ENCODE measurements at regions not wholly inside any gene's neighbourhood (a gene's known extent, or its start where the extent isn't known, plus 50 kb on each side); places are given as distances from the start of the nearest gene placed in this dataset.
"Not testable (repeated sequence)": the region's sequence is repeated elsewhere in the genome, so short reads cannot be mapped to it uniquely, and the experiment has no call there.

DNA sequence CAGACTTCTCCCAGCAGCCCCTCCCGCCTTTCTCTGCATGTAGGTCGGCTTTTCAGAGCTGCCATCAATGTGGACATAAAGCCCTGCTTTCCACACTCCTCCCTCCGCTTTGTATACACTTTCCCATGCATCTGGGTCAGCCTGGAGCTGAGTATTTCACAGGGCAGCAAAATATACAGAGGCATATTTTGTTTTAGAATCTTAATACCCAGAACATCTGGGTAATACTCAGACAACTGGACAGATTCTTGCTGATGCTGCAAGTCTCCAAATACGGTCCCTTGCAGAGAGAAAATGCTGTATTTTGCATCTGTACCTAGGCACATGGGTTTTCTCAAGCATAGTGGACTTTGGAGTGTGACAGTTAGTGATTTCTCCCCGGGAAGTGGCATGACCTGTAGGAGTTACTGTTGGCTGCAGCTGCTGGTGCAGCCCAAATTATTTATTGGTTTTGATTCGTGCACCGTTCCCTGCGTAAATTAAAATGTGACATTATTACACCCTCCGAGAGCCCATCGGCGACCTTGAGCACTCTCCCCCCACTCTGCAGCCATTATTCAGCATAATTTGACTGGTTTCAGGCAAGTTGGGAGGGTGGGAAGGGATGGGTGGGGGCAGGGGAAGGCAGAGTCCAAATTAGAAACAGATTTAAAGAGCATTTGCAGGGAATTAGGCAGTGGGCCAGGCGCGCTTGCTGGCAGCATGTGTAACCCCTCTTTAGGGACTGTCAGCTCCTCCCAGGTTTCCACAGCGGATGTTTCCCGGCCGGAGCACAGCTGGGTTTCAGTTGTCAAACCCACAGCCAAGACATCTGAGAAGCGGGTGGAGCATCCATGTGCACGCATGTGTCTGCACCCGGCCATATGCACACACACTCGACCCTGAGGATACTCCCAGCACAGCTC, 100.8 kb downstream of the CPN2 start:
- DNase-seq: no peak

DNA sequence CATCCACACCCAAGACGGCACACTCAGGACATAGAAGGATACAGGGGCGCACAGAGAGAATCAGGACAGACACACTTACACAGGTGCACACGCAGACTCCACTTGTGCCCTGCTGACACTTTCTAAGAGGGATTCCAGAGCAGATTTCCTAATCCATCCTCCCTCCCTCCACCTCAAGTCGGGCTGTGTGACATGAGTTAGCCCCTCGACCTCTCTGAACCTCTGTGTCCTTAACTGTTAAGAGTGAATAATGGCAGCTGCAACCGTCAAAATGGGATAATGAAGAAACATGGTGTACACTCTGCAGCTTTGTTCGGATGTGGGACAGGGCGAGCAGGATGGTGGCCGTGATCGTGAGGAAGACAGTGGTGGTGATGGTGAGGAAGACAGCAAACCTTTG, 100.1 kb downstream of the CPN2 start:
- no peak for DNase-seq

DNA sequence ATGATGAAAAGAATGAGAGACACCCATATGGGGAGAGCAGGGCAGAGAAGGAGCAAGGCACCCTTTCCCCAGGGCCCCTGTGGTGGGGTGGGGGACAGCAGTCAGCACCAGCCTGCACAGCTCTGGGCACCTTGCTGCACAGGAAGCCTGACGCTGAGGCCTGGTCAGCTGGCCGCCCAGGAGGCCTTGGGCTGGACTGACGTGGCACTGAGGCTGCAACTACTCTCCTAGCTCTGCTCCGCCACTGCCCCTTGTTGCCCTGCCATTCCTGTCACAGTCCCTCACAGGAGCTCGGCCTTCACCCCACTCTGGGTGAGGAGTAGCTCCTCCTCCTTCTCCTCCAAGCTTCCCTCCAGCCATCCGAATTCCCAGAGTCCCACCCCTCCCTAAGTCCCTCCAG, 99.7 kb downstream of the CPN2 start:
- DNase-seq: no peak

DNA sequence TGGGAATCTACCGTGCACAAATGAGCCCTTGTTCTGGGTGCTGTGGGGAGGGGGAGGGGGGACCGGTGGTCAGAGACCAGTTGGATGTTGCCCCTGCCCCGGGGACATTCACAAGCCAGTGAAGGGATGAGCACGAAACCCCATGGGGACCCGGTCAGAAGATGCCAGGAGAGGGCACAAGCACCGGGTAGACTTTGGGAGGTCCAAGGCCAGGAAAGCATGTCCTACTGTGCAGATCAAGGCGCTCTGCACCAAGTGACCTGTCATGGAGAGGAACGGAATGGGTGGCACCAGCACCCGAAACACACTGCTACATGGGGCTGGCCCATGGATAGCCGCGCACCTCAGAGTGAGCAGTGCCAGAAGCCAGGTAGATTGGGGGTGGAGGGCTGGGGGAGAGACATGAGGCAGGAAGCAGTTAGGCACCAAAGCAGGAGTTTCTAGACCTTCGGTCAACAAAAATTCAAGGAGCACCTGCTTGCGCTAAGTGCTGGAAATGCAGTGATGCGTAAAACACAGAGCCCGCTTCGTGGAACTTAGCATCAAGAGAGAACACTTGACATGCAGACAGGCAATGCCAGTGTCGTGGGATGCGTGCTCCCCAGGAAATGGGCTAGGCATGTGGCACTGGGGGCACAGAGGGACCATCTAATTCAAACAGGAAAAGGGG, 99.1 kb downstream of the CPN2 start:
- no peak for DNase-seq

DNA sequence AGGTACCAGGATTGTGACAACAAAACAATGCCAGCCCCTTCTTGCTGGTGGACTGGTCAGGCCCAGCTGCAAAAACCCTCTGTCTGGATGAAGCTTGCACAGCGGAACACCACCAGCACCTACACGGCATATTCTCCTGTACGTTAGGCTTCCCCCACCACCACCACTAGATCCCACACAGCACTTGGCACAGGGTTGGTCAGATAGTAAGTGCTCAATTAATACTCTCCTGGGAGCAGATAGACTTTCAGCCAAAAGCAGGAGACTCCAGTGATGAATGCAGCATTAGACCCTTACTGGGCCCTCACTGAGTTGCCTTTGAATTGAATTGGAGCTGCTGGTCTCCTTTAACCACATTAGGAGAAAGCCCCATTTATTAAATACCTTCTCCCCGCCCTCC, 97.9 kb downstream of the CPN2 start:
- no peak for DNase-seq

DNA sequence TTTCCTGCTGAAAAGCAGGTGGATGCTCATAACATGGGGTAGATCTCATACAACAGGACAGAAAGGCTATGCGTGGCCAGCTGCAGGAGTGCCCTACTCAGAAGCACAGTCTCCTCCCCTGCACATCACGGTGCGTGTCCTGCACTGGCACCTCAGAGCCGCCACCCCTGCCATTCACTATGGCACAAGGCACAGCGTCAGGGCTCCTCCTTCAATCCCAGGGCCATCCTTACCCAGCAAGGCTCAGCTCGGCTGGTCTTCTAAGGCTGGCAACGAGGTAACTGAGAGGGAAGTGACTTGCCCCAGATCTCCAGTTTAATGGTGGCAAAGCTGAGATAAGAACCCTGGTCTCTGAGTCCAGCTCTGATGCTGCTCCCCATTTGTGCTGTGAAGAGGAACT, 97.1 kb downstream of the CPN2 start:
- peak; percentile 59 for DNase-seq

DNA sequence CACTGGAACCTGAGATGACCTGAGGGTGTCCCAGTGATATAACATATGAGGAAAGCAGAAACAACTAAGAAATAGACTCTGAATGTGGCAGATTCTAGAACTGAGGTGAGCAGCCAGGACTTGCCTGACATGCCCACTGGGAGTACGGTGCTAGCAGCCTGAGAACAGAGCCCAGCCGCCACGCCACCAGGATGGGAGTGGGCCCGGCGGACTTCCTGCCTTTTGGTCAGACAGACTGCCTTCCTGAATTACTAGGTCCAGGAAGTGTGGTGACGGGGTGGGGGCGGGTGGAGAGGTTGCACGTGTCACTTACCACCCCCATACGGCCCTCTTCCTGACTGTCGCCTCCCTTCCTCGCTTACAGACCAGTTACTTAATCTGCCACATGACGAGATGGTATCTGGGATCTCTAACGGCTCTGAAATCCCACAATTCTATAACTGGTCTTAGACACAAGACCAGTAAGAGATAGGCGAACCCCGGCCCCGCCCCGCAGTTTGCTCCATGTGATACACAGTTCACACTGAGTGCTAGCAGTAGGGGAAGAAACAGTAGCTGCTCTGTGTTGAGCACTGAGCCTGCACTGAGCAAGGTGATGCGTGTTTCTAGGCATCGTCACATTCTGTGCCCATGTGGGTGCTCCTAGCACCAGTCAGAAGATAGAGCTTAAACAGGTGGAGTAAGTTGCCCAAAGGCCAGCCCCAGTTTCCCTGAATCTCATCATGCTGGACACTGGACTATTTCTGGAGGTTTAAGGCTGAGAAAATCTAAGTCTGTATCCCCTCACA, 95.7 kb downstream of the CPN2 start:
- DNase-seq: peak; percentile 100

DNA sequence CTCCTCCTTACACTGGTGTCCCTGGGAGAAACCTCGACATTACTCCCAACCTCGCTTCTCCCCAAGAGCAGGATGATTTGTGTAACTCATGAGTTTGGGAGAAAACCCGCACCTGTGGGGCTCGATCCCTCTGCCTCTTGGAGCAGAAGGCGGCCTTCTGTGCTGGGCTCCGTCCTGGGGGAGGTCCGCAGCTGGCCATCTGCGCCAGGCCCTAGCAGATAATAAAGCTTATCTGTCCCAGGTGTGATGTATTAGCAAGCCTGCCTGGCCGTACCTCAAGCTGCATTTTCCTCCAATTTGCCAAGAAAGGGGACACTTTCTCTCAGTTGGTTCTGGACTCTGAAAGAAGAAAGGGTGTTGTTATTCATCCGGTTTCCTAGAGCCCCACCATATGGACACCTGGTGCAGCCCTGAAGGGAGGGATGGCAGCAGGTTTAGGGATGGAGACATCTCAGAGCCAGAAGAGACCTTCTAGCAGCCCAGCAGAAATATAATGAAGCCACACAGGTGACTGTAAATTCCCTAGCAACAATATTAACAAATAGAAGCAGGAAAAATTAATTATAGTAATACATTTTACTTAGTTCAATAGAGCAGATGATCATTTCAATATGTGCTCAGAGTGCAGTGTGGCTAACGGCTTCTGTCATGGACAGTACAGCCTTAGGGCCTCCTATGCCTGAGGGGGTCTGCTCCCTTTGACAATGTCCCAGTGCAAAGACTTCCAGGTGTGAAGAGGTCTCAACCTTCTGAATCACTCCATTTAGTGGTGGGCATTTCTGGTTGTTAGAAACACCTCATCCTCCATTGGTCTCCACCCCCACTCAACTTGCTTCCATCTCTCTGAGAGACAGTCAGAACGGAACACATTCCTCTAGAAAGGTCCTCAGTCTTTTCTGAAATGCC, 94.8 kb downstream of the CPN2 start:
- peak; percentile 55 for DNase-seq

DNA sequence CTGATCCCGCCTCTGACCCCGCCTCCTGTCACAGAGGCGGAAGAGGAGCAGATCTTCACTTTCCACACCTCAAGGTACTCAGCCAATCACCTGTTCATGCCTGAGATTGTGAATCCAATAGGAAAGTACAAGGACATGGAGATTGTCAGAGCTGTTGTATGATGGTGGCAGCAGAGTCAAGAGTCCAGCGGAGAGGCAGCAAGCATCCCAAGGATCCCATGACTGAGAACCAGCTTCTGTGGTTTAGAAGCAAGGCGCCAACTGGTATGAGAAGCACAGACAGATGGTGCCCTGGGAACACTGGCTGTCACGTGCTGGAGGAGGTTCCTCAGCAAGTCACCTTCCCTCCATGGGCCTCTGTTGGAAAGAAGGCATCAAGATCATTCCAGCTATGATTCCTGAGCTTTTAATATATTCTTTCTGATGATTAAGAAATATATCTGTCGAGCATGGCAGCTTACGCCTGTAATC, 93.9 kb downstream of the CPN2 start:
- DNase-seq: peak; percentile 50

DNA sequence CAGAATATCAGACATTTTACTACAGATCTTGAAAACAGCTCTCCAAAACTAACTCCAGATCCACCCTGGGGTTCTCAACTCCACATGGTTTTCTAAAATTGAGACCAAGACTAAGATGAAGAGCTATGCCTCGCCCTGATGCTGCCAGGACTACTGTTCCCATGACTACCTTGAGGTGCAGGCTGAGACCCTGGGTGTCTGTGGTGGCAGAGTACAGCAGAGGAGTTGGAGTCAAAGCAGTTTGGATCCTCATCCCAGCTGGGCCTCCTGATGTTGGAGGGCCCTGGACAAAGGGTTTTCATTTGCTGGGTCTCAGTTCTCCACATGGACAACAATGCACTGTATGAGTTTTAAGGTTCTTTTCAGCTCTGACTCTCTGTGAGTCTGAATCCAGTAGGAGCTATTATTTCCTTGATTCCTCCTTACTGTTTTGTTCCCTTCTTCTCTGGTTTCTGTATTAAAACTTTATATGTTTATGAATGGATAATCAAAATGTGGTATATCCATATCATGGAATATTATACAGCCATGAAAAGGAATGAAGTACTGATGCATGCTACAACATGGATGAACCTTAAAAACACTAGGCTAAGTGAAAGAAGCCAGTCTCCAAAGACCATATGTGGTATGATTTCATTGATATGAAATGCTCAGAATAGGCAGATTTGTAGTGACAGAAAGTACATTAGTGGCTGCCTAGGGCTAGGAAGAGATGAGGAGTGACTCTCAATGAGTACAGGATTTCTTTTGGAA, 93.0 kb downstream of the CPN2 start:
- DNase-seq: no peak

DNA sequence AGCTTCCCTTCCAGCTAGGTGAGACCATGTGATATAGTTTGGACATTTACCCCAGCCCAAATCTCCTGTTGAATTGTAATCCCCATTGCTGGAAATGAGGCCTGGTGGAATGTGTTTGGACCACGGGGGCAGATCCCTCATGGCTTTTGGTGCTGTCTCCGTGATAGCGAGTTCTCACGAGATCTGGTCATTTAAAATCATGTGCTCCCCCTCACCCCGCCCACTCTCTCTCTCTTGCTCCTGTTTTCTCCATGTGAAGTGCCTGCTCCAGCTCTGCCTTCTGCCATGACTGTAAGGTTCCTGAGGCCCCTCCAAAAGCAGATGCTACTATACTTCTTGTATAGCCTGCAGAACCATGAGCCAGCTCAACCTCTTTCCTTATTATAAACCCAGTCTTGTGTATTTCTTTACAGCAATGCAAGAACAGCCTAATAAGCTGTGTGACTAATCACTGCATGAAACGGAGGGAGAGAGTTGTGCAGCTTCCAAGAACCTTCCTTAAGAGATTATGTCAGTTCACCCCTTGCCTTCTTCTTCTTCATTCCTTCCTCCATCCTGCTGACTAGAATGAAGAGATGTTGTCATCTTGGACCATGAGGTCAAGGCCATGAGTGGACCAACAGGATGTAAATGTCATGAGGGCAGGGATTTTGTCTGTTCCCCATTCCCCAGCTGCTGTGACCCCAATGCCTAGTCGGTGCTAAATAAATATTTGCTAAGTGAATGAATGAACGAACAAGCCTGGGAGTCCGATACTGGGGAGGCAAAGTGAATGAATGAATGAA, 91.0 kb downstream of the CPN2 start:
- no peak for DNase-seq

DNA sequence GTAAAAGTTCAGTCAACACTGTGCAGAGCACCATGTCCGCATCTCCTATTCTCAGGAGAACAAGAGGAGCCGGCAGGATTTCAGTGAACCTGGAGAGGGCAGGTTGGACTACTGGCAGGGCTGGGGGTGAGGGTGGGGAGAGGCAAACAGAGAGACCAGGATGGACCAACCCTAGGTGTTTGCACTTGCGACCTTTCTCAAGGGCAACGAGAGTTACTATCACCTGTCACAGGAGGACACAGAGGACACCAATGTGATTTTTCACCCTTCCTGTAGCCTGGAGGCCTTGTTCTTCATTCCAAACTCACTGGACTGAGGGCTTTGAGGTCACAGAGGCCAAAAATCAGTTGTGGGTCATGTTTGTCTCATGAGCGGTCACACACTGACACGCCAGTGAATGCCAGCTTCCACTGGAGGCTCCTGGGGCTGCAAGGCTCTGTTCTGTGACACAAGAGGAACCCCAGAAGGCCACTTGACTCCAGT, 89.5 kb downstream of the CPN2 start:
- no peak for DNase-seq

DNA sequence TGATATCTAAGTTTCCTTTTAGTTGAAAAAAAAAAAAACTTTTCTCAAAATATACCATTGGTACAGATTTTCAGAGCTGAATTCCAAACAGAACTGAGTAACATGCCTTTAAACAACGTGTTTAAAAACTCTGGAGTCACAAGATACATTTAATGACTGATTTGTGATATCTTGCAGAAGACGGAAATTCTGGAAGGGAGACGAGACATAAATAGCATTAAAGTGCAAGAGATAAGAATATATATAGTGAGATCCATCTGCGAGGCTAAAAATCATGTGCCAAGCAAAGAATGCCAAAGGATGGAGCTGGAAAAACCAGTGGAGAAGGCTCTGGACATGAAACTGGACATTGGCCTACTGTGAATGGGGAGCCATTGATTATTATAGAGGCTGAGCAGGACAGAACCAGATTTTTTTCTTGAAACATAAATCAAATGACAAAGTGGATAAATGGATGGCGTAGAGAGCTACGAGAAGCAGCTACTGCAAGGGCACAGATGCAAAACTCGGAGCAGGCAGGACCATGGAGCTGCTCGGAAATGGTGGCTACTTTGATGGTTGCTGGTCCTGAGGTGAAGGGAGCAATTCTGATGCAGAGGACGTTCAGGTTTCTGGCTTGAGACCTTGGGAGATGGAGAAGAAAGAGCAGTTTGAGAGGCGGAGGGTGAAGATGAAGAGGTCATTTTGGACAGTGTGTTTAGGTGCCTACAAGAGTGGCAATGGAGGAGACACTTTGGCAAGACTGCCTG, 88.8 kb downstream of the CPN2 start:
- DNase-seq: no peak

DNA sequence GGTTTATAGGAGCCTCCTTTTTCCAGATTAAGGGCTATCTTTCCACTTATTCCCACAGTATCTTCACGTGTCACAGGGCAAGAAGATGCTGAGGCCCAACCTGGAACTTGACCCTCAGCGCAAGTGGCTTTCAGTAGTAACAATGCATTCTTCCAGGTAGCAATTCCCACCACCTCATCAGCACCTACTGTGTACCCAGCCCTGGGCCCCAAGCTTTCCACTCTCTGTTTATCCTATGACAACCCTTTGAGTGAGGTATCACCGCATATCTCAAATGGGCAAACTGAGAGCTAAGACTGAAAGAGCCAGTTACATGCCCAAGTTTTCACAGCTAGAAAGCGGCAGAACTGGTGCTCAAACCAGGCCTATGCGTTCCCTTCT, 88.2 kb downstream of the CPN2 start:
- no peak for DNase-seq

DNA sequence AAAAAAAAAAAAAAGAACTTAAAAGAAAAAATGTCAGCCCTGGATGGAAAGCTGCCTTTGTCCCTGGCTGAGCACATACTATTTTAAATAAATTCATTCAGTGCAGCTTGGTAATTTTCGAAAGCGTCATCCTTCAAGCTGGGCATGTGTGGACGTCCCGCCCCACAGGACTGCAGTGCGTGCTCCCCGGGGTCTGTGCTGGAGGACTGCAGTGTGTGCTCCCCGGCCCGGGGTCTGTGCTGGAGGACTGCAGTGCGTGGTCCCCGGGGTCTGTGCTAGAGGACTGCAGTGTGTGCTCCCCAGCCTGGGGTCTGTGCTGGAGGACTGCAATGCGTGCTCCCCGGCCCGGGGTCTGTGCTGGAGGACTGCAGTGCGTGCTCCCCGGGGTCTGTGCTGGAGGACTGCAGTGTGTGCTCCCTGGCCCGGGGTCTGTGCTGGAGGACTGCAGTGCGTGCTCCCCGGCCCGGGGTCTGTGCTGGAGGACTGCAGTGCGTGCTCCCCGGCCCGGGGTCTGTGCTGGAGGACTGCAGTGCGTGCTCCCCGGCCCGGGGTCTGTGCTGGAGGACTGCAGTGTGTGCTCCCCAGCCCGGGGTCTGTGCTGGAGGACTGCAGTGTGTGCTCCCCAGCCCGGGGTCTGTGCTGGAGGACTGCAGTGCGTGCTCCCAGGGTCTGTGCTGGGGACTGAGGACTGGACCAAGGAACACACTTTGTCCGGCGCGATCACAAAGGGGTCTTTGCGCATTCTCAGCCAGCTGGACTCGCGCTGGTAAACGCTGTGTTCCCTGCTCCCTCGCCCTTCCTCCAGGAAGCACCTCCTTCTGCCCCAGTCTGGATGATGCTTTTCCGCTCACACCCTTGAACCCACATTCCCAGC, 86.3 kb downstream of the CPN2 start:
- not testable (repeated sequence) for DNase-seq

DNA sequence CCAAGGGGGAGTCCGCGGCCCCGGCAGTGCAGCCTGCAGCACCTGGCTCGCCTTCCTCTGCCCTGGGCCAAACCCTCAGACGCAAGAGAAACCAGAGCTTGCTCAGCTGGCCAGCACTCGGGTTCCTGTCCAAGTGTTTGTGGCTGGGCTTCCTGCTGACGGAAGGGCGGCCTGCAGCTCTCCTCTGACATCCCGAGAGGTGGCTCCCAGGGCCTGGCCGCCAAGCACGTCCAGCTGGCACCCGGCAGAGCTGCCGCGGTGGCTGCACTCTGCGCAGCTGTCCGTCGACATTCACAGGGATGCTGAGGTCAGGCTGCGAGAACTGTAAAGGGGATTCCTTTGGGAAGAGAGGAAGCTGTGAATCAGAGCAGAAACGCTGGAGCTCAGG, 85.6 kb downstream of the CPN2 start:
- peak; percentile 39 for DNase-seq

DNA sequence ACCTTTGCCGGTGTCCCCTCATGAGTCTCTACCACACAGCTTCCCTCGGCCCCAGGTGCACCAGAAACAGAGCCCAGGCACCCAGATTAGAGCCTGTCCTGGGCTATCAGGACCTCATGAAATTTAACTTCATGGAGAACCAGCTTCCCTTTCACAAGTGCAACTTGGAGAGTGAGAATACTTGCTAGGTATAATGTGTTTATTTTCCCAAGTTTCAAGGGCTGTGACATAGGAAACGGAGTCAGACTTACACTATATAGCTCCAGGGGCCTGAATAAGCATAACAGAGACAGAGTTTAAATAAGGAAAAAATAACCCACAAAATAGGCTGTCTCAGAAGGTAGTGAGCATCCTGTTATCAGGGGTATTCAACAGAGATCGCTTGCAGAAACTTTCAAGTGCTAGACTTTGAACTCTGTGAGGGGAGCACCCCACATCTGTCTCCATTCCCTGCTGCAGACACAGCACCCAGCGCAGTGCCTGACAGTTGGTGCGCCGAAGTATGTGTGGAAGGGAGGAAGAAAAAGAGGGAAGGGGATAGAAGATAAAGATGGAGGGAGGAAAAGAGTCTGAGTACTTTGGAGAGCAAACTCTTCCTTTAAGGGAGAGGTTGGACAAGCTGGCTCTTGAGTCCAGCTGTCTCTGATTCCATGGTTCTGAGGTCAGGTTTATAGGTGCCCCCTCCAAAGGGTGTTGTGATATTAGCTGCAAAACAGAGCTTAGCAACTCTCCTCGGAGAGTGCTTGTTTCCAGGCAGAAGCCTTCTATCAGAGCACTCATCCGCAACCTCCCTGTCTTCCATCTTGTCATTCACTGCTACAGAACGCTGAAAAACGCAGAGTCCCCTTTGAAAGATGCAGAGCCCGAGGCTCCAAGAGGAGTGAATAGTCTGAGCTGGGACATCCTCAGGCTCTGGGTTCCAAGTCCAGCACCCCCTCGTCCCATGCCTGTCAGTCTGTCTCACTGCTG, 84.8 kb downstream of the CPN2 start:
- DNase-seq: no peak

Data from hematopoietic multipotent progenitor cell treated with erythropoietin and hydrocortisone succinate and interleukin-3 and kit ligand, for 6 days (in vitro differentiated cells).